OCI-LY3 (cell line): ENCODE measurements at regions not wholly inside any gene's neighbourhood (a gene's known extent, or its start where the extent isn't known, plus 50 kb on each side); places are given as distances from the start of the nearest gene placed in this dataset.

ENCODE experiments used
- H2AFZ ChIP-seq: fragments of 200-600, 300-600 bp; shearing (Covaris generic); 2 replicates; pipeline ENCODE4 v1.6.0; 2014; ENCODE audit warnings: antibody characterized with exemption, low read depth, low read length
- H3K27ac ChIP-seq: fragments of 200-600, 300-600 bp; sonication (generic); 2 replicates; pipeline ENCODE4 v1.5.1; 2014; ENCODE audit warnings: mild to moderate bottlenecking, low read length, moderate library complexity, mixed read lengths
- H3K27me3 ChIP-seq: fragments of 200-600, 300-600 bp; sonication (generic); 2 replicates; pipeline ENCODE4 v1.6.1; 2014; ENCODE audit warnings: low read depth, low read length, mixed read lengths
- H3K36me3 ChIP-seq: fragments of 200-600, 300-600 bp; sonication (generic); replicated peaks from 2 replicates; pipeline ENCODE3; 2014; ENCODE audit warnings: low read depth, low read length, mixed read lengths
- H3K4me1 ChIP-seq: fragments of 300-600, 200-600 bp; sonication (generic); 2 replicates; pipeline ENCODE4 v1.6.1; 2014; ENCODE audit warnings: low read length, mixed read lengths
- H3K4me2 ChIP-seq: fragments of 200-600, 300-600 bp; sonication (generic); 2 replicates; pipeline ENCODE4 v1.6.1; 2014; ENCODE audit warnings: low read length, mixed read lengths
- H3K4me3 ChIP-seq: fragments of 300-600, 200-600 bp; sonication (generic); 2 replicates; pipeline ENCODE4 v1.5.1; 2014; ENCODE audit warnings: antibody characterized with exemption, mild to moderate bottlenecking, low read length, moderate library complexity
- H3K79me2 ChIP-seq: fragments of 300-600, 200-600 bp; shearing (Covaris generic); 2 replicates; pipeline ENCODE4 v1.6.1; 2014; ENCODE audit warnings: mild to moderate bottlenecking, low read length, mixed read lengths
- H3K9ac ChIP-seq: fragments of 300-600, 200-600 bp; shearing (Covaris generic); 2 replicates; pipeline ENCODE4 v1.6.0; 2014; ENCODE audit warnings: mild to moderate bottlenecking, low read length, moderate library complexity
- H3K9me3 ChIP-seq: fragments of 200-600, 300-600 bp; shearing (Covaris generic); 2 replicates; pipeline ENCODE4 v1.6.1; 2014; ENCODE audit warnings: low read length, mixed read lengths; ENCODE audit not compliant: insufficient read depth
- H4K20me1 ChIP-seq: fragments of 200-600, 300-600 bp; sonication (generic); 2 replicates; pipeline ENCODE4 v1.6.1; 2016; ENCODE audit warnings: low read length, mixed read lengths; ENCODE audit not compliant: insufficient read depth
- CTCF ChIP-seq: fragments of 200-600, 300-600 bp; sonication (generic); IDR thresholded peaks from 2 replicates; pipeline ENCODE4 v1.5.1; 2014; ENCODE audit warnings: antibody characterized with exemption, low read length, low read depth
- EZH2phosphoT487 ChIP-seq: fragments of 200-600 bp; shearing (Covaris generic); IDR thresholded peaks from 2 replicates; pipeline ENCODE4 v1.6.1; 2018; ENCODE audit warnings: antibody characterized with exemption, mixed run types, low read depth

- Histone ChIP-seq H3K4me1 (no peaks in the 10 kb centered on the region), H3K36me3 (no peaks in the 10 kb centered on the region), H3K27me3 (no peaks in the 10 kb centered on the region), H3K9ac (no peak overlapping the region), H3K4me3 (no peak overlapping the region), H3K79me2 (no peaks in the 10 kb centered on the region), H3K4me2 (no peak overlapping the region), H2AFZ (no peak overlapping the region), H4K20me1 (no peaks in the 10 kb centered on the region), H3K27ac (no peak overlapping the region), H3K9me3 (no peaks in the 10 kb centered on the region)
- TF ChIP-seq EZH2phosphoT487 (no peak), CTCF (no peak)
Observed at GRCh38 chr2:239674981-239675825, 274.4 kb upstream of the HDAC4 start.

DNA sequence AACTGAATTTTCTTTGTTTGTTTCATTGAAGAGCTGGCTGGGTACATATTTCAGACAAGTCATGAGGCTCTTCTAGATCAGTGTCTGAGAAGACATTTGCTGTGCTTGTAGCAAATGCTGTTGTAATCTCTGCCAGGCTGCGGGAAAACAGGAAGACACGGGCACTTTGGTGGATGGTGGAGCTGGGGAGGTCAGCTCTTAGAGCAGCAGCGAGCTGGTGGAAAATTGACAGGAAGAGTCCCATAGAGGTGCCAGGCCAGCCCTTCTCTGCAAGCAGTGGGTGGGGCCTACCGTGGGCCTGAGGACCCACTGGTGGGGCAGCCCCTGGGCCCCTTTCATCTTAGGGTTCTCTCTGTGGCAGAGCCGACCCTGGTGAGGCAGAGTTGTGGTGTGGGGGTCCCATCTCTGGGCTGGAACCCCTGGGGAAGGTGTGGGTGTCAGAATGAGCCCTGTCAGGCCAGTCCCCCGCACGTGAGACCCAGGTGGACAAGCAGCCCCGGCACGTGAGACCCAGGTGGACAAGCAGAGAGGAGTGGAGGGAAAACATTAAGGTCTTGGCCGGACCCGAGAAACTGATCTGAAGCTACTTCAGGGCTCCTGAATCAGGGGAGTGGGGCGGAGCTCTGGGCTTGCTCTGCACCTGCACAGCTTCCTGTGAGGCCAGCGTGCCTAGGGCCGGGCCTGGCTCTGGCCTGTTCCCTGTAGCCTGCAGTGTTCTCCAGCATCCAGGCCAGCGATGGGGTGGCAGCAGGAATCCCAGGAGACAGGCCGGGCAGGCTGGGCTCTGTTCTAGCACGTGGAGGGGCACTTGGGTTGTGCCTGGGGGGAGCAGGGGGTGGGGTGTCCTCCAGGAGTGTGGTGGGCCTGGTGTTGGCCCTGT, 273.5 kb upstream of the HDAC4 start:
- TF ChIP-seq CTCF (no peak), EZH2phosphoT487 (no peak)
- no peaks in the 10 kb centered on the region for H3K4me1 ChIP-seq
- H3K36me3 ChIP-seq = no peaks in the 10 kb centered on the region
- no peak overlapping the region for H2AFZ ChIP-seq
- H3K4me3 ChIP-seq = no peak overlapping the region
- H3K4me2 ChIP-seq = no peak overlapping the region
- H4K20me1 ChIP-seq = no peaks in the 10 kb centered on the region
- H3K27me3 ChIP-seq = no peaks in the 10 kb centered on the region
- no peaks in the 10 kb centered on the region for H3K79me2 ChIP-seq
- no peaks in the 10 kb centered on the region for H3K9me3 ChIP-seq
- no peak overlapping the region for H3K27ac ChIP-seq
- H3K9ac ChIP-seq = no peak overlapping the region

- TF ChIP-seq CTCF (no peak), EZH2phosphoT487 (no peak)
- H3K27ac ChIP-seq = no peak overlapping the region
- no peaks in the 10 kb centered on the region for H3K4me1 ChIP-seq
- no peaks in the 10 kb centered on the region for H3K36me3 ChIP-seq
- no peaks in the 10 kb centered on the region for H3K79me2 ChIP-seq
- no peak overlapping the region for H3K9ac ChIP-seq
- H3K27me3 ChIP-seq = no peaks in the 10 kb centered on the region
- no peaks in the 10 kb centered on the region for H3K9me3 ChIP-seq
- H2AFZ ChIP-seq = no peak overlapping the region
- H4K20me1 ChIP-seq = no peaks in the 10 kb centered on the region
- no peak overlapping the region for H3K4me3 ChIP-seq
- no peak overlapping the region for H3K4me2 ChIP-seq
Observed at GRCh38 chr2:239673641-239674040, 272.8 kb upstream of the HDAC4 start.
